ENCODE measurements at regions not wholly inside any gene's neighbourhood (a gene's known extent, or its start where the extent isn't known, plus 50 kb on each side); places are given as distances from the start of the nearest gene placed in this dataset.

DNA sequence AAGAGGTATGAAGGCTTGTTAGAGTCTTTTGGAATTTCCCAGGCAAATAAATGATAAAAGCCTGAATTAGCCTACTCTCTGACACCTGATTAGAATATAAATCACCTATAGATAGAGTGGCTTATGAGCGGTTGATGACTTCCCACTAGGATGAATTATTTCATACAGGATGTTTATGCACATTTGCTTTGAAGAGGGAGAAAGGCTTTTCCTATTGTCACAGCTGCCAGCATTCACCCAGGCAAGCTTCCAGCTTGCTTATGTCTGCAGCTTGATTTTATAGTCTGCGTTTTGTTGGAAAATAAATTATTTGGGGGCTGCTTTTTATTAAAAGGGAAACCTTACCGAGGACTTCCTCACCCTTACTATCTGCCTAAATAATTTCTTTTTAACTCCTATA is 51.3 kb upstream of the EIF2S2 start:
- DNase-seq: no peak

- no peak for DNase-seq
Observed at GRCh38 chr20:34164381-34164984, 52.4 kb upstream of the EIF2S2 start.

DNA sequence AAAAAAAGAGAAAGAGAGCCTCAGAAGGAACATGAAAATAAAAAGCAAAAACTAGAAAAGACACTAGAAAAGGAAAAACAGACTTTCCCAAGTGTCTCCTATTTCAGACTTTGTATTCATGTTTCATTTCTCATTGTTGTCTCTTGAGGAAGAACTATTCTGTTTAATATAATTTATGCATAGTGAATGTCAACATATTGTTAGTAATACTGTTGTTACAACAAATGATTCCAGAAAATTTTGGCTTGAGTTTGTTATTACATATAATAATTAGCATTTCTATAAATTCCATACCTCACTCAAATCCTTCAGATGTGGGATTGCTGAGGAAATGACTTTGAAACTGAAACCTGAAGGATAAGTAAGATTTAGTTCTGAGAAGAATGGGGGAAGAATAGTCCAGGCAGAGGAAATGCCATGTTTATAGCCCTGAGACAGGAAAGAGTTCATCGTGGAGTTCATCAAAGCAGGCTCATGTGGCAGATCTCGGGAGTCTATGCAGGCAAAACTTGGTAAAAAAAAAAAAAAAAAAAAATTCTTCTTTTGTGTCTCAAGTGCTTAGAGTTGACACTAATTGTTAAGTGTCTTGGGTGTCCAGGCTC is 53.1 kb upstream of the EIF2S2 start:
- no peak for DNase-seq

- no peak for DNase-seq
Observed at GRCh38 chr20:34171640-34172039, 59.6 kb upstream of the EIF2S2 start.

GRCh38 chr20:34172926-34173325 is 60.9 kb upstream of the EIF2S2 start:
- no peak for DNase-seq

DNA sequence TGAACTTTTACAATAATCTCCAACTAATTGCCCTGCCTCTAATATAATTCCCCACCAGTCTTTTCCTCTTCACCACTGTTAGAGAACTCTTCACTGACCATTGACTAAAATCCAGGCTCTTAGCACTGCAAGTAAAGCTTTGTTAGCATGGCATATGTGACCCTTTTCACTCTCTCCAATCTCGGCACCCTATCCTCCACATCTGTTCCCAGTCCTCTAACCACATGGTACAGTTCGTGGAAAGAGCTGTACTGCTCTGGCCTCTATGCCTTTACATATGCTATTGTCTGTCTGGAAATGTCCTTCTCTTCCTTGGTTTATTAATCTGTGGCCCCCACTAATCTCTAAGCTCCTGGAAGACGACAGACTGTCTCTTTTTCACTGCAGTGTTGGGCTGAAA is 63.0 kb upstream of the EIF2S2 start:
- DNase-seq: no peak

DNA sequence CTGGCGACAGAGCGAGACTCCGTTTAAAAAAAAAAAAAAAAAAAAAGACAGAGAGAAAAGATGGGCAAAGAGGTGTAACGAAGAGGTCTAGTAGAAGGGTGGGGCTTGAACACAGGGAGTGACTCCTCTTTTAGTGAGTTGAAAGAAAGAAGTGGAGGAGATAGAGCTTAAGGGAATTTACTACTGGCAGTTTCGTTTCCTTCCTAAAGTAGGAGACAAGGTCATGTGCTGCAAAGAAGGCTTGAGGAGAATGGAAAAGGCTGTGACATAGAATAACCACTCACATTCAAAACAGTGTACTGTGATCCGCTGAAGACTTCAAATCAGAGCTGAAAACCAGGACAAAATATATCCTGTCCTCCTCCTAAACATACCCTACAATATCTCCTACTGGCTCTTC is 63.8 kb upstream of the EIF2S2 start:
- DNase-seq: no peak

GRCh38 chr20:34177052-34177451 is 64.2 kb upstream of the ASIP start:
- no peak for DNase-seq

GRCh38 chr20:34179637-34180360 is 61.4 kb upstream of the ASIP start:
- no peak for DNase-seq

- no peak for DNase-seq
Observed at GRCh38 chr20:34180460-34181120, 60.6 kb upstream of the ASIP start.

DNA sequence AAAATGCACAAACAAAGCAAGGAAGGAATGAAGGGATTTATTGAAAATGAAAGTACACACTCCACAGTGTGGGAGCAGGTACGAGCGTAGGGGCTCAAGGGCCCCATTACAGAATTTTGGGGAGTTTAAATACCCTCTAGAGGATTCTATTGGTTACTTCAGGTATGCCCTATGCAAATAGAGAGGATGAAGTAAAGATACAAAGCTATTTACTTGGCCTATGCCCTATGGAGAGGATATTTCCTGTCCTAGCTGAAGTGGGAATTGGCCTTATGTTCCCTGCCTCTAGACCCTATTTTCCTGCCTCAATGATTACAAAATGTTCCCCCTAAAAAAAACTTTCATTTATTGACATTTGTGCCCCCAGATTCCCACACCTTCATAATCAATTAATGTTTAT is 59.7 kb upstream of the ASIP start:
- DNase-seq: no peak

DNA sequence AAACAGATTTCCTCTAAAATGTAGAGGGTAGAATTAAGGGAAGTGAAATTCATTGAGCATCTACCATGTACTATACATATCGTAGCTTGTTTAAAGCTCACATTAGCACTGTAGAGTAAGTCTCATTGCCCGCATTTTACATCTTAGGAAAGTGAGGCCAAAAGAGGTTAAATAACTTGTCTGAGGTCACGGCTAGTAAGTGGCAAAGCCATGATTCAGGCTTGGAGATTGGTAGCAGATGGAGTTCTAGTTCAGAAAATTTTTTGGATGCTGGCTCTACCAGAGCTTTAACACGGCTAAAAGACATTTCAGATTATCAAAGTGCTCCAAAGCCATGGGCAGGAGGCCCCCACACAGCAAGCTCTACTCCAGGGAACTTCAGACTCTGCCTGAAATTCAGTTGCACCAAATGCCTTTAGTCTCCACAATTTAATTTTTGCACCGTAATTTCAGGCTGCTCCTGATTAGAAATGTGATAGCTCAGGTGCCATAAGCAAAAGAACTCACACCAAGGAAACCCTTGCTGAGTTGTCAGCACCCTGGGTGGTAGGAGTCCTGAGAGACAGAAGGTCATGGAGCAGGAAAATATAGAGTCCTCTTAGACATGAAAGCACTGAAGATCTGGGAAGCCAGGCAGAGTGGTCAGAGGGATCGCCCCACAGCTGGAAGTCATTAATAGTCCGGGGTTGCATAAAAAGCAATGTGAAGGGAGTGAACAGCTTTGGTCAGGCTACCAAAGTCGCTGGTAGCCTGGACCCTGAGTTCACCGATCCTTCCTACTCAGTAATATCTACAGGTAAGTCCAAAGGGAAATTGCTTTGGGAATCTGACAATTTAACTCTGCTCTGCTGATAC is 55.2 kb upstream of the ASIP start:
- DNase-seq: no peak

- no peak for DNase-seq
Observed at GRCh38 chr20:34189572-34190163, 51.6 kb upstream of the ASIP start.

GRCh38 chr20:34190262-34190661 is 51.0 kb upstream of the ASIP start:
- no peak for DNase-seq

GRCh38 chr20:34190679-34191090 is 50.5 kb upstream of the ASIP start:
- peak; percentile 57 for DNase-seq

Data from activated CD4-positive, alpha-beta T cell treated with anti-CD3 and anti-CD28 coated beads for 48 hours (primary cell).